Smooth muscle cell (in vitro differentiated cells): ENCODE measurements at regions not wholly inside any gene's neighbourhood (a gene's known extent, or its start where the extent isn't known, plus 50 kb on each side); places are given as distances from the start of the nearest gene placed in this dataset.

Experiments used
- DNase-seq: peaks from one replicate; lab custom pipeline; 2025; ENCODE audit not compliant: unreplicated experiment; lab: John Stamatoyannopoulos, UW
- H2AFZ ChIP-seq: fragments of 200-600 bp; sonication (generic); 2 replicates; pipeline ENCODE4 v1.6.0; 2016; ENCODE audit warnings: antibody characterized with exemption, low read depth, mild to moderate bottlenecking
- H3F3A ChIP-seq: fragments of 200-600 bp; sonication (generic); 2 replicates; pipeline ENCODE4 v1.6.0; 2017; ENCODE audit warnings: antibody characterized with exemption, low read depth
- H3K27ac ChIP-seq: fragments of 200-600 bp; sonication (generic); 2 replicates; pipeline ENCODE4 v1.5.1; 2016; ENCODE audit warnings: low read depth, mild to moderate bottlenecking
- H3K27me3 ChIP-seq: fragments of 200-600 bp; sonication (generic); 2 replicates; pipeline ENCODE4 v1.6.1; 2016; ENCODE audit warnings: low read depth, mild to moderate bottlenecking
- H3K36me3 ChIP-seq: fragments of 200-600 bp; sonication (generic); 2 replicates; pipeline ENCODE4 v1.5.1; 2016; ENCODE audit warnings: low read depth
- H3K4me1 ChIP-seq: fragments of 200-600 bp; sonication (generic); 2 replicates; pipeline ENCODE4 v1.5.1; 2016; ENCODE audit warnings: low read depth
- H3K4me2 ChIP-seq: fragments of 200-600 bp; sonication (generic); 2 replicates; pipeline ENCODE4 v1.6.0; 2016; ENCODE audit warnings: mild to moderate bottlenecking
- H3K4me3 ChIP-seq: fragments of 200-600 bp; sonication (generic); 2 replicates; pipeline ENCODE4 v1.5.1; 2016; ENCODE audit warnings: mild to moderate bottlenecking
- H3K79me2 ChIP-seq: fragments of 200-600 bp; sonication (generic); 2 replicates; pipeline ENCODE4 v1.6.0; 2016; ENCODE audit warnings: low read depth, mild to moderate bottlenecking
- H3K9ac ChIP-seq: fragments of 200-600 bp; sonication (generic); 2 replicates; pipeline ENCODE4 v1.6.0; 2016; ENCODE audit warnings: low read depth
- H3K9me3 ChIP-seq: fragments of 200-600 bp; sonication (generic); replicated peaks from 2 replicates; pipeline ENCODE4 v1.5.1; 2016; ENCODE audit warnings: low read depth
- H4K20me1 ChIP-seq: fragments of 200-600 bp; sonication (generic); 2 replicates; pipeline ENCODE4 v1.6.0; 2016; ENCODE audit warnings: low read depth
- CTCF ChIP-seq: fragments of 200-600 bp; sonication (generic); IDR thresholded peaks from 2 replicates; pipeline ENCODE4 v1.5.1; 2017; ENCODE audit warnings: borderline replicate concordance, mild to moderate bottlenecking, antibody characterized with exemption; ENCODE audit not compliant: insufficient read depth, poor library complexity, severe bottlenecking
- WGBS: methylation state at CpG from one replicate; pipeline ENCODE4 v1.1.7; 2016; ENCODE audit warnings: low lambda C conversion rate; 5-methylcytosine and 5-hydroxymethylcytosine counted together

- peak overlapping the region; percentile 30 for H3K4me2 ChIP-seq
- no peak overlapping the region for H3K9ac ChIP-seq
- H3K27me3 ChIP-seq, result no peaks in the 10 kb centered on the region
- DNase-seq, result no peak
- no peaks in the 10 kb centered on the region for H3K79me2 ChIP-seq
- peak overlapping the region; percentile 27 for H3K27ac ChIP-seq
- TF ChIP-seq CTCF, result no peak
- WGBS, result 41% methylated on average over 1 of the region's 1 CpG
- no peaks in the 10 kb centered on the region for H3K36me3 ChIP-seq
- H3K9me3 ChIP-seq, result no peaks in the 10 kb centered on the region
- peaks cover 13% of the 10 kb centered on the region for H3K4me1 ChIP-seq
- H3F3A ChIP-seq, result no peaks in the 10 kb centered on the region
- no peak overlapping the region for H3K4me3 ChIP-seq
- no peaks in the 10 kb centered on the region for H4K20me1 ChIP-seq
- no peak overlapping the region for H2AFZ ChIP-seq
Observed at GRCh38 chr6:113073611-113074191, 726.6 kb downstream of the RFPL4B start.

- WGBS, result 91% methylated on average over 3 of the region's 3 CpGs
- no peaks in the 10 kb centered on the region for H3F3A ChIP-seq
- H3K4me3 ChIP-seq, result no peak overlapping the region
- no peaks in the 10 kb centered on the region for H3K36me3 ChIP-seq
- H3K4me1 ChIP-seq, result peaks cover 12% of the 10 kb centered on the region
- no peaks in the 10 kb centered on the region for H3K79me2 ChIP-seq
- no peak overlapping the region for H3K4me2 ChIP-seq
- H2AFZ ChIP-seq, result no peak overlapping the region
- TF ChIP-seq CTCF, result no peak
- no peaks in the 10 kb centered on the region for H4K20me1 ChIP-seq
- no peaks in the 10 kb centered on the region for H3K27me3 ChIP-seq
- no peaks in the 10 kb centered on the region for H3K9me3 ChIP-seq
- no peak overlapping the region for H3K9ac ChIP-seq
- DNase-seq, result no peak
- H3K27ac ChIP-seq, result no peak overlapping the region
Observed at GRCh38 chr6:113076116-113076515, 729.0 kb downstream of the RFPL4B start.

- Histone ChIP-seq H3K9ac (no peak overlapping the region), H4K20me1 (no peaks in the 10 kb centered on the region), H2AFZ (no peak overlapping the region), H3K27me3 (no peaks in the 10 kb centered on the region), H3K4me1 (peaks cover 12% of the 10 kb centered on the region), H3K4me2 (no peak overlapping the region), H3K4me3 (no peak overlapping the region), H3K79me2 (no peaks in the 10 kb centered on the region), H3K9me3 (no peaks in the 10 kb centered on the region), H3K36me3 (no peaks in the 10 kb centered on the region), H3K27ac (no peak overlapping the region), H3F3A (no peaks in the 10 kb centered on the region)
- DNase-seq, result no peak
- no peak for TF ChIP-seq CTCF
- 79% methylated on average over 1 of the region's 1 CpG for WGBS
Observed at GRCh38 chr6:113076816-113077215, 729.7 kb downstream of the RFPL4B start.

GRCh38 chr6:113077794-113078193, 730.7 kb downstream of the RFPL4B start:
- H3K79me2 ChIP-seq, result no peaks in the 10 kb centered on the region
- no peaks in the 10 kb centered on the region for H4K20me1 ChIP-seq
- 98% methylated on average over 2 of the region's 2 CpGs for WGBS
- DNase-seq, result no peak
- H3F3A ChIP-seq, result peaks cover 3% of the 10 kb centered on the region
- no peaks in the 10 kb centered on the region for H3K36me3 ChIP-seq
- H2AFZ ChIP-seq, result no peak overlapping the region
- peaks cover 14% of the 10 kb centered on the region for H3K4me1 ChIP-seq
- no peak overlapping the region for H3K4me2 ChIP-seq
- no peaks in the 10 kb centered on the region for H3K27me3 ChIP-seq
- H3K9ac ChIP-seq, result no peak overlapping the region
- no peak for TF ChIP-seq CTCF
- no peak overlapping the region for H3K27ac ChIP-seq
- no peak overlapping the region for H3K4me3 ChIP-seq
- no peaks in the 10 kb centered on the region for H3K9me3 ChIP-seq
